Peyer's patch (tissue), 4 donors: ENCODE measurements at regions not wholly inside any gene's neighbourhood (a gene's known extent, or its start where the extent isn't known, plus 50 kb on each side); places are given as distances from the start of the nearest gene placed in this dataset.

Experiments used
- POLR2A ChIP-seq, 2 donors: fragments of 450-650 bp; IDR thresholded peaks; one replicate each; pipeline ENCODE4 v1.5.1; 2017; ENCODE audit warnings: antibody characterized with exemption in 2 of 2, mild to moderate bottlenecking in 2 of 2, moderate library complexity in 2 of 2
- TF ChIP-seq, protein P1 (sequence below), 6 experiments: fragments of 450-650 bp in 4 of 6; fragments of 200-600 bp in 2 of 6; sonication (generic) in 1 of 6; IDR thresholded peaks; one replicate each; pipeline ENCODE4 v1.5.1; 2017 to 2019; ENCODE audit warnings: antibody characterized with exemption in 6 of 6, mild to moderate bottlenecking in 3 of 6, moderate library complexity in 1 of 6

DNA sequence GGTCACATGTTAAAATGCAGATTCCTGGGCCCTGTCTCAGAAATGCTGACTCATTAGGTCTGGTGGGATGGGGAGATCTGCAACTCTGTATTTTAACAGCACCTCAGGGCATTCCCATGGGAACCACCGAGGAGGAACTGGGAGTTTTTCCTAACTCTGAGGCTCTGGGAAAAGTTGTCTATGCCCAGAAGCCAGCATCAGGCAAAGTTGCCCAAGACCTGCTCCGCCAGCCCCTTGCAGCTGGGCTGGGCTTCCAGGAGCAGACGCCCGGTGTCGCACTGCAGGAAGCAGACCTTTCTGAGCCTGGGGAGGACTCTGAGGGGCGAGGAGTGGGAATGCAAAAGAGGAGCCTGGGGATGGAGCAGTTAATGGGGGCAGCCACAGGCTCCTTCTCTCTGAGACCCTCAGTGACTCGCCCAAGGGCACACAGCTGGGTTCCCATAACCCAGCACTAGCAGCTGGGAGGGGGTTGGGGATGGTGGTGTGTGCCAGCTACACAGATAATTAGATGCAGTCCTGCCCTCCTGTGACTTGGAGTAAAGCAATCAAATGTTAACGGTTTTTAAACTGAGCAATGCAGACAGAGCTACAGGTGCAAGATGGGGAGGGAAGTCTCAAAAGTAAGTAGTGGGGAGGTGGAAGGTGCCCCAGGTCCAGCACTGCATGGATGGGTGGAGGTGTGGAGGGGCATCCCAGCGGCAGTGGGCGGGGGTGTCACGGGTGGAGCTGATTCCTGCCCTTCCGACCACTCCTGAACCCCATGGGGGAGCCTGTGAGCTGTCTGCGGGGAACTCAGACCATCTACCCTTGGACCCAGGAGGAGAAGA, 100.4 kb downstream of the LSM3 start:
- TF ChIP-seq, protein P1, sequence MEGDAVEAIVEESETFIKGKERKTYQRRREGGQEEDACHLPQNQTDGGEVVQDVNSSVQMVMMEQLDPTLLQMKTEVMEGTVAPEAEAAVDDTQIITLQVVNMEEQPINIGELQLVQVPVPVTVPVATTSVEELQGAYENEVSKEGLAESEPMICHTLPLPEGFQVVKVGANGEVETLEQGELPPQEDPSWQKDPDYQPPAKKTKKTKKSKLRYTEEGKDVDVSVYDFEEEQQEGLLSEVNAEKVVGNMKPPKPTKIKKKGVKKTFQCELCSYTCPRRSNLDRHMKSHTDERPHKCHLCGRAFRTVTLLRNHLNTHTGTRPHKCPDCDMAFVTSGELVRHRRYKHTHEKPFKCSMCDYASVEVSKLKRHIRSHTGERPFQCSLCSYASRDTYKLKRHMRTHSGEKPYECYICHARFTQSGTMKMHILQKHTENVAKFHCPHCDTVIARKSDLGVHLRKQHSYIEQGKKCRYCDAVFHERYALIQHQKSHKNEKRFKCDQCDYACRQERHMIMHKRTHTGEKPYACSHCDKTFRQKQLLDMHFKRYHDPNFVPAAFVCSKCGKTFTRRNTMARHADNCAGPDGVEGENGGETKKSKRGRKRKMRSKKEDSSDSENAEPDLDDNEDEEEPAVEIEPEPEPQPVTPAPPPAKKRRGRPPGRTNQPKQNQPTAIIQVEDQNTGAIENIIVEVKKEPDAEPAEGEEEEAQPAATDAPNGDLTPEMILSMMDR (IDR thresholded peaks at IDR 0.05): no peak
- TF ChIP-seq POLR2A (IDR thresholded peaks at IDR 0.05): no peak
